HG02938 (cell line): ENCODE measurements at regions not wholly inside any gene's neighbourhood (a gene's known extent, or its start where the extent isn't known, plus 50 kb on each side); places are given as distances from the start of the nearest gene placed in this dataset.
A peak's percentile ranks its signal among the peaks of the same experiment; 100 is the strongest.

Experiments
- ATAC-seq: cut with Tn5 transposase; IDR thresholded peaks from one replicate; pipeline ENCODE4 v1.9.1; 2021; ENCODE audit warnings: mild to moderate bottlenecking, moderate library complexity; ENCODE audit not compliant: unreplicated experiment

DNA sequence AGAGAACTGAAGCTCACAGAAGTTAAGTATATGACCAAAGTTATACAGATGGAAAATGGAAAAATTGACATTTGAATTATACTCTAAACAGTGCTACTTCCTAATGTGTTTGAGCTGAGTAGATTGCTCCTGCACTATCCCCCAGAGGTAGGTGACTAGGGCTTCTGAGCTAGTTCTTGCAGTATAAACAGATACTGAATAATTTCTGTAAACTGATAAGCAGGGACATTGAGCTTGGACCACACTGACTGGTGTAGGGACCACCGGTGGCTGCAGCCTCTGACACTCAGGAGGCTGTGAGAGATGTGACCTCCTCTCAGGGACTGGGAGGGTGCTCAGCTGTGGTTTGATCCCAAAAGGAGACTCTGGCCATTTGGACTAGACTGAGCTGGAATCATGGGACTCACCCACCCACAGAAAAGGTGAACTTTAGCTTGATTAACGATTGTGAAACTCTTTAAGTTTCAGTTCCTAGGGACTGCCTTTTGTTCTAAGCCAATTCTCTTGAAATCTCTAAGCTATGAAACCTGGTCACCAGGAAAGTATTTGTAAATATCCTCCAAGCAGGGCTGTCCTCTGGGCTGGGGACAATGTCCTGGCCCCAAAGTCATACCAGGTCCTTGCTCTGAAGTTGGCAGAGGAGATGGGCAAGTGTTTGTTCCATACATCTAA lies 291.5 kb downstream of the SEC61B start:
- peak; percentile 75 for ATAC-seq

DNA sequence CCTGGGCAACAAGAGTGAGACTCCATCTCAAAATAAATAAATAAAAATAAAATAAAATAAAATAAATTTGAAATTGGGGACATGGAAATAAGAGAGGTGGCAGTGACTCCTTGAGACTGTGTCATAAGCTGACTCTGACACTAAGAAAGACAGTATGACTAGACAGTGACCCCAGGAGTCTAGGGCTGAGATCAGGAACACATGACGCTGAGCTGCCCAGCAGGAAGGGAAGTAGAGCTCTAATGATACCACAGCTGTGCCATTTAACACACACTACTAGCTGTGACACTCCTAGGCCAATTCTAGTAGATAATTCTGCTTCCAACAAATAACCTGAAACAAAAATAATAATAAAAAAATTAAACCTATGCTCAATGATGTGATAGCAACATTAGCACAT lies 293.0 kb downstream of the SEC61B start:
- ATAC-seq = peak; percentile 41

- no peak for ATAC-seq
These were observed 294.0 kb downstream of the SEC61B start for GRCh38 chr9:99515895-99516656.

DNA sequence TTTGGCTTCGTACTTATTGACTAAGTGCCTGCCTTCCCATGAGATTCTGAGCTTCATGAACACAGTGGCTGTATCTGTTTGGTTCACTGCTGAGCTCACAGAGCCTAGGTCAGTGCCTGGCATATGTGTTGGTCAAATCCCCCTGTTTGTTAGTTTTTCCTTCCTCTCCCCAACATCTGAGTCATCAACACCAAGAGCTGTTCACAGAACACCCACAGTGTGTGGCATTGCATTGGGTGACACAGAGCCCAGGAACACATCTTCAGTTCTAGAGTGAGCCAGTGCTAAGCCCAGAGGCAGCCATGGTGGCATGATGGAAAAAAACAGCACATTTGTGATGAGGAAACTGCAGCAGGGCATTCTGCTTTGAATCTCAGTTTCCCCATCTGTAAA lies 294.6 kb downstream of the SEC61B start:
- no peak for ATAC-seq

- no peak for ATAC-seq
These were observed 297.8 kb upstream of the NR4A3 start for GRCh38 chr9:99523838-99524237.

- no peak for ATAC-seq
These were observed 290.4 kb upstream of the NR4A3 start for GRCh38 chr9:99531313-99531712.

- ATAC-seq = no peak
These were observed 288.3 kb upstream of the NR4A3 start for GRCh38 chr9:99533421-99533820.

GRCh38 chr9:99537996-99538395 lies 283.7 kb upstream of the NR4A3 start:
- no peak for ATAC-seq

DNA sequence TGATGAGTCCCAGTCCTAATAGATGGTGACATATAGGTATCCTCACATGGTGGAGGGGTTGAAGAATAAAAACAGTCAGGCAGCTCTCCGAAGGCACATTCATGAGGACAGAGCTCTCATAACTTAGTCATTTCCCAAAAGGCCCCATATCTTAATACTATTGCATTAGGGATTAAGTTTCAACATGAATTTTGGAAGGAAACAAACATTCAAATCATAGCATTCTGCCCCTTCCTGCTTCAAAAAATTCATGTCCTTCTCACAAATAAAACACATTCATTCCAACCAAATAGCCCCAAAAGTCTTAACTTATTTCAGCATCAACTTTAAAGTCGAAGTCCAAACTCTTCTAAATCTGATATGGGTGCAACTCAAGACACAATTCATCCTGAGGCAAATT lies 277.2 kb upstream of the NR4A3 start:
- no peak for ATAC-seq

DNA sequence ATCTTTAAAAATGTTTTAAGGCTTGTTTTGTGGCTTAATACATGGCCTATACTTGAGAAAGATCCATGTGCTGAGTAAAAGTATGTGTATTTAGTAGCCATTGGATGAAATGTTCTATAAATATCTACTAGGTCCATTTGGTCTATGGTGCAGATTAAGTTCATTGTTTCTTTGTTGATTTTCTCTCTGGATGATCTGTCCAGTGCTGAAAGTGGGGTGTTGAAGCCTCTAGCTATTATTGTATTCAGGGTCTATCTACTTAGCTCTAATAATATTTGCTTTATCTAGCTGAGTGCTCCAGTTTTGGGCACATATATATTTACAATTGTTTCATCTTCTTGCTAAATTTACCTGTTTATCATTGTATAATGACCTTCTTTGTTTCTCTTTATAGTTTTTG lies 272.2 kb upstream of the NR4A3 start:
- ATAC-seq = no peak

GRCh38 chr9:99555792-99556191 lies 265.9 kb upstream of the NR4A3 start:
- no peak for ATAC-seq

DNA sequence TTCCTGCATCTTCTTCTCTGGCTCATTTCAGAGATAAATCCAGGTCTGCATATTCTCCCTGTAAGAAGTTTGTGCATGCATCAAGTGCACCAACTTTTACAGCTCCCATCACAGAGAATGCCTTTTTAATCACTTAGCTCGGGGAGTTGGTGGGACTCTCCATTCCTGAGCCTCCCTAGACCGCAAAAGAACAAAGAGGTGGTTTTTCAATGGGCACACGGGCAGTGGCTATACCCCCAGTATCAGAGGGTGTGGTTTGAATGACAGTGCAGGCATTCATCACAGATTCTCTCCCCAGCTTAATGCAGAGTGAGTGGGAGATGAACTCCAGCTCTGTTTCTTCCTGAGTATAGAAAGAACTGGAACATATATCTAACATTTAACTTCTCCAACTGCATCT lies 264.7 kb upstream of the NR4A3 start:
- no peak for ATAC-seq

GRCh38 chr9:99557816-99558215 lies 263.9 kb upstream of the NR4A3 start:
- no peak for ATAC-seq

GRCh38 chr9:99559776-99560175 lies 261.9 kb upstream of the NR4A3 start:
- no peak for ATAC-seq

DNA sequence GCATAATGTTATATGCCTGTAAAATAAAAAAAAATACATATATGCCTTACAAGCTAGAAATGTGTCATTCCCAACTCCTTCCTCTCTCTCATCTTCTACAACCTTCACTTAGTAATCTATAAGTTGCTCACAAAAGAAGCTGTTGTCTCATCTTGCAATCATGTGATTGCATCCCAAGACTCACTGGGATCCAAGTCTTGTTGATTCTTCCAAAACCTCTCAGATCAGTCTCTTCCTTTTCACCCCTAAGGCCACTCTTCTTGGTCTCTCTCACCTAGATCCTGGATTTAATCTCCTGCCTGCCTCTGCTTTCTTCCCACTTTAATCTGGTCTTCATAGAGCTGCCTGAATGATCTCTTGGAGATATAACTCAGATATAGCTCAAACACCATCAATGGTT lies 261.1 kb upstream of the NR4A3 start:
- no peak for ATAC-seq

DNA sequence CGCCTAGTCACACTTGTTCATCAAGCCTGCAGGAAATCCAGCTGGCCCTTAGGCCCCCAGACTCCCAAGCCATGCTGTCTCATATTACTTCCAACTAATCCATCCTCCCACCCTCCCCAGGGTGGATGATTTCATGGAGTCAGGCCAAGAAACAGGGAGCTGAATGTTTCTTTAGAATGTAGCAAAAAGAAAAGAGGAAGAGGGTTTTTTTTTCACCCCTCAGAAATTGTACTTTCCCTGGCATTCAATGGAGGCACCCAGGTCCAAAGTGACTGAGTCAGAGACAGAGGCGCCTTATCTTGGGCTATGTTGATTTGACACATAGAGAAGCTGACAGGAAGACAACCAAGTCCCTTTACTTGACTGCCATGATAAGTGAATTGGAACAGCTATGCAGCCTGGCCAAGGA lies 260.2 kb upstream of the NR4A3 start:
- ATAC-seq = no peak

GRCh38 chr9:99561961-99562565 lies 259.6 kb upstream of the NR4A3 start:
- ATAC-seq = no peak

- no peak for ATAC-seq
These were observed 258.3 kb upstream of the NR4A3 start for GRCh38 chr9:99563364-99563763.

GRCh38 chr9:99565203-99565602 lies 256.5 kb upstream of the NR4A3 start:
- no peak for ATAC-seq

GRCh38 chr9:99567436-99567835 lies 254.2 kb upstream of the NR4A3 start:
- no peak for ATAC-seq

- ATAC-seq = no peak
These were observed 251.8 kb upstream of the NR4A3 start for GRCh38 chr9:99569840-99570239.

DNA sequence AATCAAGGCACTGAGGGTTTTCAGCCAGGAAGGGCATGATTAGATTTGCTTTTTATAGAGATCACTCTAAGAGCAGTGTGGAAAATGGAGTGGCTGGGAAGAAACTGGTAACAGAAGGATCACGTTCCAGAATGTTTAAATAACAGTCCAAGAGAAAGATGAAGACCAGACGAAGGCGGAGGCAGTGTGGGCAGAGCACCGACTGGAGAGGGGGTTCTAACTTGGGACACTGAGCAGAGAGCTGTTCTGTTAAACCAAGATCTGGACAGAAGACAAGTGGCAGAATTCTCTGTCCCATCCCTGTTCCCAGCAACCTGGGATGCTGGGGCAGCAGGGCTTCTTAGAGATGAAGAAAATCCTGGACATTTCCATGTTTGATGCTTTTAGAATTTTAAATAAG lies 249.1 kb upstream of the NR4A3 start:
- ATAC-seq = no peak
